ENCODE measurements at regions not wholly inside any gene's neighbourhood (a gene's known extent, or its start where the extent isn't known, plus 50 kb on each side); places are given as distances from the start of the nearest gene placed in this dataset.

- H3K27me3 ChIP-seq (replicated peaks in 1 of 4; ENCODE audit: control extremely low read depth in 1 of 4, control insufficient read depth in 3 of 4, insufficient read depth in 4 of 4, low read length in 3 of 4): peaks cover 0 to 3% (median 0%) of the 10 kb centered on the region in 4 experiments
- peaks cover 14% of the 10 kb centered on the region for H3K27me3 Mint-ChIP-seq
- H3K9me3 Mint-ChIP-seq (ENCODE audit: insufficient read depth): peaks cover 9% of the 10 kb centered on the region
Measured at GRCh38 chr11:34816698-34817213, 99.4 kb downstream of the APIP start.

More at GRCh38 chr11:34816698-34817213, 99.4 kb downstream of the APIP start:
- intact Hi-C loops (cut with micrococcal nuclease): no loop called here
- ChIA-PET CTCF (no interaction called here), POLR2A (no interaction called here)
- 67% methylated on average over 3 of the region's 4 CpGs for WGBS (ENCODE audit: insufficient coverage)
- H4K20me1 ChIP-seq (ENCODE audit: control insufficient read depth, insufficient read depth, low read length, poor library complexity, severe bottlenecking): no peaks in the 10 kb centered on the region
- no peak overlapping the region for H3K27ac ChIP-seq (ENCODE audit: low read length in 2 of 2)
- no peak overlapping the region for H3K27ac Mint-ChIP-seq
- peaks cover 0 to 8% (median 3%) of the 10 kb centered on the region in 3 donors for H3K9me3 ChIP-seq (ENCODE audit: control extremely low read depth in 1 of 3, control insufficient read depth in 2 of 3, insufficient read depth in 1 of 3, low read length in 2 of 3)
- no peak overlapping the region for H2AFZ ChIP-seq (ENCODE audit: insufficient read depth, low read depth, low read length, poor library complexity, severe bottlenecking)
- no peaks in the 10 kb centered on the region for H3K4me1 ChIP-seq (ENCODE audit: control insufficient read depth in 2 of 2, insufficient read depth in 2 of 2, low read length in 2 of 2)
- DNase-seq (no peak), ATAC-seq (ENCODE audit: low read depth) (no peak)
- no peak overlapping the region for H3K9ac ChIP-seq (ENCODE audit: low read length)
- H3K4me1 Mint-ChIP-seq: no peaks in the 10 kb centered on the region
- no peak overlapping the region for H3K4me3 ChIP-seq (ENCODE audit: control extremely low read depth in 1 of 5, extremely low read depth in 1 of 5, insufficient read depth in 1 of 5, low read depth in 2 of 5, low read length in 4 of 5)
- no peak overlapping the region for H3K4me2 ChIP-seq (replicated peaks; ENCODE audit: low read depth, low read length, poor library complexity, severe bottlenecking)
- H3K79me2 ChIP-seq (ENCODE audit: control insufficient read depth, insufficient read depth, low read length): no peaks in the 10 kb centered on the region
- H3K4me3 Mint-ChIP-seq: no peak overlapping the region
- TF ChIP-seq EZH2 (IDR thresholded peaks at IDR 0.05; ENCODE audit: borderline replicate concordance, insufficient read depth, low read depth, low read length, poor library complexity, severe bottlenecking) (no peak), CTCF (IDR thresholded peaks at IDR 0.05) (no peak)
- H3K36me3 ChIP-seq (replicated peaks in 1 of 2; ENCODE audit: control extremely low read depth in 1 of 2, control insufficient read depth in 1 of 2, extremely low read depth in 1 of 2, insufficient read depth in 2 of 2, low read length in 1 of 2): no peaks in the 10 kb centered on the region
